ENCODE measurements at regions not wholly inside any gene's neighbourhood (a gene's known extent, or its start where the extent isn't known, plus 50 kb on each side); places are given as distances from the start of the nearest gene placed in this dataset.

DNA sequence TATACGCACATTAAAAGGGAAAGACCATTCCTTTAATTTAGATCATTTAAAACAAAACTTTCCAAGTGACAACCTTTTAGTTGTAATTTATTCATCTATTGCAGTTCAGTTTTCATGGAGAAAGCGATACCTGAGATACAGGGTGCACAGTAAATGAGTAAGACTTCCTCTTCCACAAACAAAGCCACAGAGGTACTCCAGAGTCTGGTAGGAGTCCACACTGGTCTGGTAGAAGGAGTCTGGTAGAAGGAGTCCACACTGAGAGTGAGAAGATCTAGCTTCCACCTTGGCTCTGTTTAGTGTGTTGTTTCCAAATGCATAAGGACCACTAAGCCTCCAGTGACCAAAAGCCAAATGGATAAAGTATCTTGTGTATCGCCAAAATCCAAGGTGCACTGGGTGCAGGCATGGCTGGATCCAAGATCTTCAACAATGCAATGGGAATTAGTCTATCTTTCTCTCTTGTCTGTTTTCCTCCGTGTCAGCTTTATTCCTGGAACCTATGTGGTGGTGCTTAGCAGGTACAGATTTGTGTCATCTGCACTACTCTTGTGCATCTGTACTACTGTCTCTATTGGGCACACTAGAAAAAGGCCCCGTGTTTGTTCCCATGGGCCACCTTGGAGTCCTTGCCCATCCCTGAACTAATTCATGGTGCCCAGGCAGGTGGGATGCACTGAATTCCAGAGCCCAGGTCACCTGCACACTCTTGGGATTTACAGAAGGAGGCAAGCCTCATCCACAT lies 331.1 kb downstream of the BCL11B start:
- H3K4me3 ChIP-seq (ENCODE audit: low read length) = no peak overlapping the region
- no peaks in the 10 kb centered on the region for H3K4me1 ChIP-seq (ENCODE audit: insufficient read depth, low read length)

DNA sequence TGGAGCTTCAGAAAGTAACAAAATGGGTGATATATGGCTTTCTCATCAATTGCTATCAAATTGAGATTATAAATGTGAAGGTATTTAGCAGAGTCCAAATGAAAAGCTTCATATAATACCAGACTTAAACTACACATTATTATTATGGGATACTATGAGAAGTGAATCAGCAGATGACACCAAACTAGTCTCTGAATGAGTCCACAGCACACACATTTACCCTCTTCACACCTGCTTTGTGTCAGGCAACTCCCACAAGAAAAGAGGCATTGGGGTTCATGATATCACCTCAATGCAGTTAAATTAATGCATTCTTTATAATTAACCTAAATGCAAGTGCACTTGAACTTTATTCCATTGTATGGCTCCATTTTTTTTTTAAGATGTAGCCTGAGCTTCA lies 330.5 kb downstream of the BCL11B start:
- no peak overlapping the region for H2AFZ ChIP-seq (ENCODE audit: low read depth, low read length)
- no peak overlapping the region for H3K4me3 ChIP-seq (ENCODE audit: low read length)
- H3K27me3 ChIP-seq (ENCODE audit: insufficient read depth, low read length) = peaks cover 4% of the 10 kb centered on the region
- no peaks in the 10 kb centered on the region for H3K9me3 ChIP-seq (ENCODE audit: low read length)
- H3K4me1 ChIP-seq (ENCODE audit: insufficient read depth, low read length) = no peaks in the 10 kb centered on the region
- H3K36me3 ChIP-seq (ENCODE audit: insufficient read depth, low read length) = no peaks in the 10 kb centered on the region

More for the DNA sequence above, 331.1 kb downstream of the BCL11B start:
- Histone ChIP-seq H3K27me3 (ENCODE audit: insufficient read depth, low read length) (peaks cover 4% of the 10 kb centered on the region), H3K9me3 (ENCODE audit: low read length) (no peaks in the 10 kb centered on the region), H2AFZ (ENCODE audit: low read depth, low read length) (no peak overlapping the region), H3K36me3 (ENCODE audit: insufficient read depth, low read length) (no peaks in the 10 kb centered on the region)

DNA sequence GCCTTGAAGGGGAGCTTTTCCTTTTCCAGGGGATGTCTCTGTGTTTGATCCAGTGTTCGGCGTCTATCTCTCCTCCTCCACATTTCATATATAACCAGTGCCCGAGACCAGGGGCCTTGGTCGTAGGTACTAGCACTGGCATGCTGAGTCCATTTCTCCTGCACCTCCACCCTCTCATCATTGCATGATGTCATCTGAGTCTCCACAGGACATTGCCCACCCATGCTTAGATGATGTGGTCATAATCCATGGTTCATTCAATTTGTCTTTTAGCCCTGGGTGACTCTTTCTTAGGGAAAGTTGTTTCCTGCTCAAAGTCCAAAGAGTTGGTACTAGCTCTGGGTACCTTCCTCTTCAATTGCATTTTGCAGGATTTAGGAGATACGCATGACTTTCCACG lies 328.1 kb downstream of the BCL11B start:
- Histone ChIP-seq H3K4me1 (ENCODE audit: insufficient read depth, low read length) (no peaks in the 10 kb centered on the region), H3K27me3 (ENCODE audit: insufficient read depth, low read length) (no peaks in the 10 kb centered on the region), H2AFZ (ENCODE audit: low read depth, low read length) (no peak overlapping the region), H3K4me3 (ENCODE audit: low read length) (no peak overlapping the region), H3K36me3 (ENCODE audit: insufficient read depth, low read length) (no peaks in the 10 kb centered on the region), H3K9me3 (ENCODE audit: low read length) (no peaks in the 10 kb centered on the region)

DNA sequence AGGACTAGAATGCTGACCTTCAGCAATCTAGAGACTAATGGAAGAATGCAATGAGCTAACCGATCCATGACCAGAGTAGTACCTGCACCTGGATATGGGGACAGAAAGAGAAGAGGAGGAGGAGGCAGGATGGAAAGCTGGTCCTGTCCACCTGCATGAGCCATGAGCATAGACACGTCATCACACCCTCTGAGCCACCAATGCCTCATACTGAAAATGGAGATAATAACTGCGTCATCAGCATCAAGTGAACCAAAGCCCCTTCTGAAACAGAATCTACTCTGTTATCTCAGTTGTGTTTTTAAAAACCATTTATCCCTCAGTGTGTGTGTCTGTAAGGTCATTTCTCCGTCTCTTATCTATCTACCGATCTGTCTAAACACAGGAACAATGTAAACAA lies 327.0 kb downstream of the BCL11B start:
- H3K4me3 ChIP-seq (ENCODE audit: low read length) = no peak overlapping the region
- no peaks in the 10 kb centered on the region for H3K27me3 ChIP-seq (ENCODE audit: insufficient read depth, low read length)
- H3K36me3 ChIP-seq (ENCODE audit: insufficient read depth, low read length) = no peaks in the 10 kb centered on the region

DNA sequence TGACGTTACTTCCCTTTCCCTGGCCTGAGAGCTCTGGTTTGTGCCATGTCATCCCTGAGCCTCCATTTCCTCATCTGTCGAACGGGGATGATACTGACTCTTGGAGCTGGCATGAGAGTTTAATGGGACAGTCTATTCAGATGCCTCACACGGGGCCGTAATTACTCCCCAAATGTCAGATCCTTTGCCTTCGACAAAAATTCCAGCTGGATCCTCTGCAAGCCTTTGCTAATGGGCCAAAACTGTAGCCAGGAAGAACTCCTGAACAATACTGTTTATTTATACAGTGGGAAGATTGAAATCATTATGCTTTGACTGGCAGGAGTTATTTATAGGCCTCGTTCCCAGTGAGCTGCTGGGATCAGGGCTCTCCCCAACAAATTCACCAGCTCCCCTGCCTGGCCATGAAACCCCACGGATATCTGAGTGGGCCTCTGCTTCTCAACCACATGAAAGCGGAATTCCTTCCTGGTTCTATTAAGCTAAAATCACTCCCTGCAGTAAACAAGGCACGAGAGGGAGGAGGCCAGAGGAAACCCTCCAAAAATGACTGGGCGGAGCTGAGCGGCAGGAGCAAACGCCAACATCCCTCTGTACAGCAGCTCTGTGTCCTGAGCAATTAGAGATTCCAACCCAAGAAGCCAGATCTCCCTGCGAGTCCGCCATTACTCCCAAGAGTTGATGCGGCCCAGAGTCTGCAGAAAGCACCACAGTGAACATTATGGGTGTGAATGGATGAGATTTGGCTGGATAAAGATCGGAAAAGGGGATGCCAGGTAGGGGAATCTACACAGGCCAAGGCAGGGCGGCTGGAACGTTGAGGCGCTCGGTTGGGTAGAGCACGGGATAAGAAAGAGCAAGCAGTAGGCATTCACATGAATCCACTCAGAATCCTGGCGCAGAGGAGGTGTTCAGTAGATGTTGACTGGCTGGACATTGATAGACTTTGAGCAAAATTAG lies 326.1 kb downstream of the BCL11B start:
- Histone ChIP-seq H2AFZ (ENCODE audit: low read depth, low read length) (no peak overlapping the region), H3K4me3 (ENCODE audit: low read length) (no peak overlapping the region), H3K9me3 (ENCODE audit: low read length) (no peaks in the 10 kb centered on the region), H3K27me3 (ENCODE audit: insufficient read depth, low read length) (no peaks in the 10 kb centered on the region), H3K36me3 (ENCODE audit: insufficient read depth, low read length) (no peaks in the 10 kb centered on the region), H3K4me1 (ENCODE audit: insufficient read depth, low read length) (no peaks in the 10 kb centered on the region)

More for the DNA sequence above, 327.0 kb downstream of the BCL11B start:
- no peaks in the 10 kb centered on the region for H3K4me1 ChIP-seq (ENCODE audit: insufficient read depth, low read length)
- H2AFZ ChIP-seq (ENCODE audit: low read depth, low read length) = no peak overlapping the region
- no peaks in the 10 kb centered on the region for H3K9me3 ChIP-seq (ENCODE audit: low read length)

DNA sequence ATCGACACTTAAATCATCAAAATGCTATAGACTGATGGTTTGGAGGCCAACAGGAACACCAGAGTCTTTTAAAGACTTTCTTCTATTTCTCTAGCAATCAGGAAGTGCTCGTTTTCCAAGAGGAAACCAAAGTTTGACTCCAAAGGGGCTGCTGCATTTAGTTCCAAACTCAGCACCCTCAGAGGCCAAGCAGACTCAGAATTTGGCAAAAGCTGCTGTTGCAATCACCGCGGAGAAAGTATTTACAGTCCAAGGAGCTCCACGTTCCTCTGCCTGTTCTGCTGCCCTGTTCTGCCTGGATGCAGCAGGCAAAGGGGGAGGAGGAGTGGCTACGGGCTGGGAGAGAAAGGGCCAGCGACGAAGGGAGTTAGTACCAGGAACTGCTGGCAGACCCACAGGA lies 325.1 kb downstream of the BCL11B start:
- Histone ChIP-seq H3K27me3 (ENCODE audit: insufficient read depth, low read length) (no peaks in the 10 kb centered on the region), H3K4me3 (ENCODE audit: low read length) (no peak overlapping the region), H2AFZ (ENCODE audit: low read depth, low read length) (no peak overlapping the region), H3K9me3 (ENCODE audit: low read length) (no peaks in the 10 kb centered on the region), H3K36me3 (ENCODE audit: insufficient read depth, low read length) (no peaks in the 10 kb centered on the region), H3K4me1 (ENCODE audit: insufficient read depth, low read length) (no peaks in the 10 kb centered on the region)

DNA sequence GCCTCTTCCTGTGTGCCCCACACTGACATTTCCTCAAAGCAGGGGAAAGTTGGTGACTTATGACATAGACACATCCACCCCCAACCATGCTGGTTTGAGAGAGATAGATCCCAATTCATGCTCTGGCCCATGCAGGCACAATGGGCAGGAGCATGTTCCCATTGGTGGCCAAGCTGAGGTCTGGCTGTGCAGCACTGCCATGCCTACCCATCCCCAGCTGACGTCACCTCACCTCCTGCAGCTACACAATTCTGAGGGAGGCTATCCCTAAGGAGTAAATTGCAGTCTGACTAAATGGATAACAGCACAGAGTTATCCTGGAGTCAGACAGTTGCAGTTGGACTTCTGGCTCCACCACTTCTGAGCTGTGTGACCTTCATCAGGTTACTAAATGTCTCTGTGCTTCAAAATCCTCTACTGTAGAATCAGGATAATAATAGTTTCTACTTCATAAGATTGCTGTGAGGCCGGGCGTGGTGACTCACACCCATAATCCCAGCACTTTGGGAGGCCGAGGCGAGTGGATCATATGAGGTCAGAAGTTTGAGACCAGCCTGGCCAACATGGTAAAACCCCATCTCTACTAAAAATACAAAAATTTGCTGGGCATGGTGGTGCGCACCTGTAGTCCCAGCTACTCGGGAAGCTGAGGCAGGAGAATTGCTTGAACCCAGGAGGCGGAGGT lies 323.9 kb downstream of the BCL11B start:
- Histone ChIP-seq H3K4me3 (ENCODE audit: low read length) (no peak overlapping the region), H2AFZ (ENCODE audit: low read depth, low read length) (no peak overlapping the region), H3K9me3 (ENCODE audit: low read length) (no peaks in the 10 kb centered on the region), H3K27me3 (ENCODE audit: insufficient read depth, low read length) (no peaks in the 10 kb centered on the region), H3K36me3 (ENCODE audit: insufficient read depth, low read length) (no peaks in the 10 kb centered on the region), H3K4me1 (ENCODE audit: insufficient read depth, low read length) (no peaks in the 10 kb centered on the region)

DNA sequence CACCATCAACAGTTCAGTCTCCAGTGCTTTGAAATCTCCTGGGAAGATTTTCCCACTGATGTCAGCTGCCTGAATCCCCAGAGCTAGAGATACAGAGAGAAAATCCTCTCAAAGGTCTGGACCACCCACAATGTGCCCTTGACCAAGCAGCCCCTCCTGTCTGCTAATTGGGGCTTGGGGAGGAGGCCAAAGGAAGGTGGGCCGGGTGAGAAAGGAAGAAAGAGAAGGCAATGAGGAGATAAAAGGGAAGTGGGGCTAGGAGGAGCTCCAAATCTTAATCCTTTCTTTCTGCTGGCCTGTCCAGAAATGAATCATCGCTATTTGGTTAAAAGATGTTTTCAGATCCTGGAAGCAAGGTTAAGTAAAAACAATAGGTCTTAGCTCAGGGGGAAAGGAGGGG lies 322.9 kb downstream of the BCL11B start:
- Histone ChIP-seq H3K4me1 (ENCODE audit: insufficient read depth, low read length) (no peaks in the 10 kb centered on the region), H3K4me3 (ENCODE audit: low read length) (no peak overlapping the region), H2AFZ (ENCODE audit: low read depth, low read length) (no peak overlapping the region), H3K9me3 (ENCODE audit: low read length) (no peaks in the 10 kb centered on the region), H3K36me3 (ENCODE audit: insufficient read depth, low read length) (no peaks in the 10 kb centered on the region), H3K27me3 (ENCODE audit: insufficient read depth, low read length) (no peaks in the 10 kb centered on the region)

DNA sequence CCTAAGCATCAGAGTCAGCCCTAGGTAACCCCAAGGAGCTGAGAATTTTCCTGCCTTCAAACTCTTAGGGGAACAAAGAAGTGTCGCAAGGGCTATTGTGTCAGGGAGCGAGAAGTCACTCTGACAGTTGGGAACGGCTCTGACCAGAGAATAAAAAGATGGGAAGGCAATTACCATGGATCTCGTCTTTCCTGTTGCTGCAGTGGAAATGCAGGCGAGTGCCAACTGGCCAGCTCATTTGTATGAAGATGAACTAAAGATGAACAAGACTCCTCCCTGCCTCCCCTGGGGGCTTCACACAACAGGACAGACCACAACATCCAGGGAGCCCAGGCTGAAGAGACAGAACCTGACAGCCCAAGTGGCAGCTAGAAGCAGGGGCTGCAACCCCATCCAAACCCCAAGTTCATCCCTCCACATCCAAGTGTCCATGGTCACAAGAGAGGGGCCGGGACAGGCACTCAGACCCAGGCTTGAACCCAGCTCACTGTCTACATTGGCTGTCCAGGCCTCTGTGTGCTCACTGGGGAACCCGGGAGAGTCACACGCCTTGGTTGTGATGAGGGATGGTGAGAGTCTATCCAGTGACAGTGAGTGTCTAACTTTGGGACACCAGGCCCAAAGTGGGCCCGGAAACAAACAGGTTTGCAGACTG lies 322.4 kb downstream of the BCL11B start:
- H3K27me3 ChIP-seq (ENCODE audit: insufficient read depth, low read length) = no peaks in the 10 kb centered on the region
- H3K4me3 ChIP-seq (ENCODE audit: low read length) = no peak overlapping the region
- H3K4me1 ChIP-seq (ENCODE audit: insufficient read depth, low read length) = no peaks in the 10 kb centered on the region
- H3K9me3 ChIP-seq (ENCODE audit: low read length) = no peaks in the 10 kb centered on the region
- no peaks in the 10 kb centered on the region for H3K36me3 ChIP-seq (ENCODE audit: insufficient read depth, low read length)
- no peak overlapping the region for H2AFZ ChIP-seq (ENCODE audit: low read depth, low read length)

DNA sequence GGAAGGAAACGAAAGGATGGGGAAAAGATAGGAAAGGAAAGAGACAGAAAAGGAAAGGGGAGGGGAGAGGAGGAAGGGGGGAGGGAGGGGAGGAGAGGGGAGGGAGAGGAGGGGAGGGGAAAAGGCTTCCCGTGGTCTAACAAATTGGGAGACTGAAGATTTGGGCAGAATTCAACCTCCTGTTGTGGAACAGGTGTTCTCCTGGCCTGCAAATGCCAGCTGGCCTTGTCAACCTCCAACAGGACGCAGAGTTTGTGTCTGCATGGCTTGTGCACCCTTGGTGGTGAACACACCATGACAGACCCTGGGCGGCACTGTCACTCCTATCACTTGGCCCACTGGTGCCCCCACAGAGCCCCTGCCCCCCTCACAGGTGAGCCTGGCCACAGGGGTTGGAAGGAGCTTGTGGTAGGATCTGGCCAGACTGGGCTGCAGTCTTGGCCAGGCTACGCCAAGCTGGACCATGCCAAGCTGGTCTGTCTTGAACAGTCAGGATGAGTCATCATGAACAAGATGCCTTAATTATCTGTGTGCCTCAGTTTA lies 321.6 kb downstream of the BCL11B start:
- Histone ChIP-seq H3K9me3 (ENCODE audit: low read length) (no peaks in the 10 kb centered on the region), H3K4me3 (ENCODE audit: low read length) (no peak overlapping the region)

DNA sequence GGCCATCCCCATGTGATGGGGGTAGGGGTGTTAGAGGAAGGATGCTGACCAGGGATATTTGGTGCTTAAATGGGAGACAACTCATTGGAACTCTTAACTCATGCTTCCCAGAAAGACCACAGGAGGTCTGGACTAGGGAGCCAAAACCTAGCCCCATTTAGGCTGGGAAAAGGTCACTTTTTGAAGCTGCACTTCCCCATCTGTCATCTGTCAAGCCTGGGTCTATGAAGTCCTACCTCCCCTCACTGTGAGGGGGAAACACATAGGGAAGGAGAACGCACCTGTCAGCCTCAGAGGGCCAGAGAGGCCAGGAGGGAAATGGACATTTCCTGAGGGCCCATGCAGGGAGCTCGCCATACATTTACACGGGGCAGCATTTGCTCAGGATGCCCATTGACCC lies 321.0 kb downstream of the BCL11B start:
- H3K36me3 ChIP-seq (ENCODE audit: insufficient read depth, low read length) = no peaks in the 10 kb centered on the region
- H2AFZ ChIP-seq (ENCODE audit: low read depth, low read length) = no peak overlapping the region
- no peaks in the 10 kb centered on the region for H3K9me3 ChIP-seq (ENCODE audit: low read length)
- no peaks in the 10 kb centered on the region for H3K4me1 ChIP-seq (ENCODE audit: insufficient read depth, low read length)
- H3K4me3 ChIP-seq (ENCODE audit: low read length) = no peak overlapping the region
- H3K27me3 ChIP-seq (ENCODE audit: insufficient read depth, low read length) = peaks cover 4% of the 10 kb centered on the region

More for the DNA sequence above, 321.6 kb downstream of the BCL11B start:
- no peaks in the 10 kb centered on the region for H3K36me3 ChIP-seq (ENCODE audit: insufficient read depth, low read length)
- H3K27me3 ChIP-seq (ENCODE audit: insufficient read depth, low read length) = peaks cover under 1% of the 10 kb centered on the region
- no peak overlapping the region for H2AFZ ChIP-seq (ENCODE audit: low read depth, low read length)
- no peaks in the 10 kb centered on the region for H3K4me1 ChIP-seq (ENCODE audit: insufficient read depth, low read length)

DNA sequence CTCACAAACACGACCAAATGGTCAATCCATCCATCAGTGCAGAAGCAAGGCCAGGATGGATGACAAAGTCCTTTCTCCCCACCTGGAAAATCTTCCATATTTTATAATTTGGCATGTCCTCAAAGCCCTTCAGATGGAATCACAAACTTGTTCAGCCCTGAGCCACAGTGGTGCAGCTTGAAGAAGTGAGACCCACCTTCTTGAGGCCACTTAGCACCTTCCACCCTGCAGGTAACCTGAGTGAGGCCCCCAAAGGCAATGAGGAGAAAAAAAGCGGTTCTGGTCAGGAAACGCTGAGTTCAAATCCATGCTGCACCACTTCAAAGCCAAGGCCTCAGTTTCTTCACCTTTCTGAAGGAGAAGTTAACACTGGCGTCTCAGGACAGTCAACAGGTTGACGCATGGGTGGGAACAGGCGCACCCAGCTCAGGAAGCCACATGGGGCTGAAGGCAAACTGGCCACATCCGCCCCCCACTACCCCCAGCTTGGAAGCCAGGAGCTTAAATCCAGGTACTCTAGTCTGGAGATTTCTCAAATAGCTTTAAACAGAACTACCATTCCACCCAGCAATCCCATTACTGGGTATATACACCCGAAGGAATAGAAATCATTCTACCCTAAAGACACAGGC lies 320.4 kb downstream of the BCL11B start:
- no peaks in the 10 kb centered on the region for H3K36me3 ChIP-seq (ENCODE audit: insufficient read depth, low read length)
- H3K4me3 ChIP-seq (ENCODE audit: low read length) = no peak overlapping the region
- H2AFZ ChIP-seq (ENCODE audit: low read depth, low read length) = no peak overlapping the region
- H3K9me3 ChIP-seq (ENCODE audit: low read length) = no peaks in the 10 kb centered on the region
- H3K27me3 ChIP-seq (ENCODE audit: insufficient read depth, low read length) = peaks cover 6% of the 10 kb centered on the region
- H3K4me1 ChIP-seq (ENCODE audit: insufficient read depth, low read length) = no peaks in the 10 kb centered on the region

All from neuron (in vitro differentiated cells).